HCT116 (cell line): ENCODE measurements at regions not wholly inside any gene's neighbourhood (a gene's known extent, or its start where the extent isn't known, plus 50 kb on each side); places are given as distances from the start of the nearest gene placed in this dataset.

Source experiments
- ATAC-seq: fragments of 200-7000 bp; cut with Tn5 transposase; 2 replicates; pipeline ENCODE4 v1.9.1; 2020; ENCODE audit warnings: mild to moderate bottlenecking, moderate library complexity
- BruUV-seq: library from RNA; stranded (reverse); fragments of 400-500 nt; replicated peaks from 2 replicates; lab custom pipeline; 2021; lab: Mats Ljungman, UMichigan
- CTCF ChIA-PET: fragments of 300-600 bp; sonication (Branson Sonifier 250); formaldehyde crosslinking; loops from one replicate; lab custom pipeline; 2021; ENCODE audit warnings: antibody characterized with exemption; lab: Charles Lee
- POLR2A ChIA-PET: fragments of 300-600, 350-600 bp; sonication (Branson Sonifier 250); formaldehyde crosslinking; loops from one replicate; lab custom pipeline; 2021; ENCODE audit warnings: antibody characterized with exemption; lab: Charles Lee
- RAD21 ChIA-PET, 2 experiments: fragments of 300-600 bp; sonication (Branson Sonifier 250); formaldehyde crosslinking; loops; one replicate each; lab custom pipeline; 2023; ENCODE audit warnings: low total read pairs in 2 of 2; ENCODE audit not compliant: uncharacterized antibody in 2 of 2, unreplicated experiment in 2 of 2, low non-redundant PET in 1 of 2; lab: Charles Lee
- DNase-seq: peaks from one replicate; pipeline ENCODE4 v3.0.0-alpha.2; 2010; ENCODE audit warnings: low read depth, low spot score
- H2AFZ ChIP-seq: fragments of 200-600 bp; shearing (Covaris generic), sonication (generic); 2 replicates; pipeline ENCODE4 v1.6.1; 2017; ENCODE audit warnings: low read depth, mixed run types, mixed read lengths, antibody characterized with exemption, low read length; ENCODE audit not compliant: poor library complexity, severe bottlenecking
- H3K27ac ChIP-seq: 2 replicates; pipeline ENCODE4 v1.5.1; 2012; ENCODE audit warnings: low read depth, low read length
- H3K27me3 ChIP-seq: fragments of 200-600 bp; sonication (generic); 2 replicates; pipeline ENCODE4 v1.6.1; 2016; ENCODE audit warnings: mixed run types, low read length, mixed read lengths; ENCODE audit not compliant: insufficient read depth
- H3K36me3 ChIP-seq, 2 experiments: fragments of 200-500 bp in 1 of 2; fragments of 200-600 bp in 1 of 2; sonication (Bioruptor generic) in 1 of 2; sonication (generic) in 1 of 2; 2 replicates each; pipeline versions ENCODE4 v1.5.1 to v1.6.1; 2014 to 2016; ENCODE audit warnings: low read length in 2 of 2, inconsistent platforms in 1 of 2, mixed read lengths in 1 of 2, mixed run types in 1 of 2; ENCODE audit not compliant: insufficient read depth in 2 of 2, control insufficient read depth in 1 of 2
- H3K4me1 ChIP-seq, 2 experiments: fragments of 200-600 bp in 1 of 2; sonication (generic) in 1 of 2; 2 replicates each; pipeline versions ENCODE4 v1.5.1 to v1.6.1; 2012 to 2017; ENCODE audit warnings: low read length in 2 of 2, inconsistent platforms in 1 of 2, mild to moderate bottlenecking in 1 of 2, mixed read lengths in 1 of 2, mixed run types in 1 of 2, moderate library complexity in 1 of 2; ENCODE audit not compliant: insufficient read depth in 2 of 2, control insufficient read depth in 1 of 2
- H3K4me2 ChIP-seq: fragments of 200-600 bp; sonication (generic); 2 replicates; pipeline ENCODE4 v1.6.1; 2017; ENCODE audit warnings: mixed run types, low read length, mixed read lengths
- H3K4me3 ChIP-seq, 2 experiments: fragments of 200-600 bp in 1 of 2; sonication (generic) in 1 of 2; replicated peaks in 1 of 2; 2 replicates each; pipeline ENCODE4 v1.5.1; 2011 to 2016; ENCODE audit warnings: low read length in 2 of 2, control low read depth in 1 of 2, low read depth in 1 of 2, mild to moderate bottlenecking in 1 of 2, mixed read lengths in 1 of 2, mixed run types in 1 of 2
- H3K79me2 ChIP-seq: fragments of 200-600 bp; sonication (generic); 2 replicates; pipeline ENCODE4 v1.6.1; 2017; ENCODE audit warnings: mild to moderate bottlenecking, mixed run types, low read length, moderate library complexity, mixed read lengths; ENCODE audit not compliant: insufficient read depth
- H3K9ac ChIP-seq: fragments of 200-600 bp; sonication (generic); 2 replicates; pipeline ENCODE4 v1.6.1; 2016; ENCODE audit warnings: low read length, mixed read lengths
- H3K9me2 ChIP-seq: fragments of 200-600 bp; sonication (generic), shearing (Covaris generic); 2 replicates; pipeline ENCODE4 v1.6.1; 2017; ENCODE audit warnings: mixed run types, mild to moderate bottlenecking, moderate library complexity; ENCODE audit not compliant: insufficient read depth
- H3K9me3 ChIP-seq, 2 experiments: fragments of 200-500 bp in 1 of 2; fragments of 200-600 bp in 1 of 2; sonication (Bioruptor generic) in 1 of 2; sonication (generic) in 1 of 2; 2 replicates each; pipeline ENCODE4 v1.6.1; 2014 to 2017; ENCODE audit warnings: low read length in 2 of 2, mixed read lengths in 2 of 2, inconsistent platforms in 1 of 2, low read depth in 1 of 2, mild to moderate bottlenecking in 1 of 2, mixed run types in 1 of 2, moderate library complexity in 1 of 2; ENCODE audit not compliant: control insufficient read depth in 1 of 2, insufficient read depth in 1 of 2
- H4K20me1 ChIP-seq: fragments of 200-600 bp; sonication (generic), shearing (Covaris generic); 2 replicates; pipeline ENCODE4 v1.6.1; 2017; ENCODE audit warnings: mixed run types, mild to moderate bottlenecking, moderate library complexity; ENCODE audit not compliant: insufficient read depth
- EGR1 ChIP-seq: IDR thresholded peaks from 2 replicates; pipeline ENCODE4 v1.6.1; 2012; ENCODE audit warnings: low read depth
- EZH2 ChIP-seq: fragments of 200-600 bp; sonication (generic); IDR thresholded peaks from 2 replicates; pipeline ENCODE4 v1.6.1; 2017; ENCODE audit warnings: antibody characterized with exemption, mixed run types
- EZH2phosphoT487 ChIP-seq: fragments of 200-600 bp; IDR thresholded peaks from 2 replicates; pipeline ENCODE4 v1.6.1; 2018; ENCODE audit warnings: antibody characterized with exemption, borderline replicate concordance
- JUND ChIP-seq: IDR thresholded peaks from 2 replicates; pipeline ENCODE4 v1.6.1; 2012
- POLR2A ChIP-seq: IDR thresholded peaks from 2 replicates; pipeline ENCODE4 v1.7.0; 2011; ENCODE audit warnings: borderline replicate concordance; ENCODE audit not compliant: insufficient read depth, insufficient read length; ENCODE audit errors: extremely low read depth
- POLR2AphosphoS5 ChIP-seq: IDR thresholded peaks from 2 replicates; pipeline ENCODE4 v1.6.1; 2011; ENCODE audit warnings: mild to moderate bottlenecking, low read depth, low read length, moderate library complexity
- SIN3A ChIP-seq: IDR thresholded peaks from 2 replicates; pipeline ENCODE4 v1.6.1; 2012; ENCODE audit warnings: low read depth
- SP1 ChIP-seq: IDR thresholded peaks from 2 replicates; pipeline ENCODE4 v1.6.1; 2012; ENCODE audit warnings: low read depth
- YY1 ChIP-seq: IDR thresholded peaks from 2 replicates; pipeline ENCODE4 v1.6.1; 2011; ENCODE audit warnings: low read length, low read depth, moderate library complexity, mild to moderate bottlenecking; ENCODE audit not compliant: insufficient replicate concordance; ENCODE audit errors: extremely low read depth
- ZFX ChIP-seq: fragments of 450-650 bp; IDR thresholded peaks from 2 replicates; pipeline ENCODE4 v1.6.1; 2017
- ZNF274 ChIP-seq: fragments of 200-500 bp; sonication (Bioruptor generic); IDR thresholded peaks from 2 replicates; pipeline ENCODE4 v1.6.1; 2014; ENCODE audit warnings: mild to moderate bottlenecking, low read depth, low read length, inconsistent platforms
- intact Hi-C: fragments of 100-400 bp; cut with micrococcal nuclease; formaldehyde crosslinking; loops from 2 replicates; pipeline ENCODE4 v1.10.0; 2022
- TF ChIP-seq, protein P1 (sequence below): IDR thresholded peaks from 2 replicates; pipeline ENCODE4 v1.6.1; 2012
- TF ChIP-seq, protein P2 (sequence below), 3 experiments: fragments of 200-600 bp in 1 of 3; sonication (generic) in 1 of 3; IDR thresholded peaks in 2 of 3; conservative IDR thresholded peaks in 1 of 3; 2 replicates each; pipeline ENCODE4 v1.5.1; 2012 to 2017; ENCODE audit warnings: low read depth in 2 of 3, low read length in 2 of 3, antibody characterized with exemption in 1 of 3, borderline replicate concordance in 1 of 3, control low read depth in 1 of 3, mild to moderate bottlenecking in 1 of 3, mixed read lengths in 1 of 3, mixed run types in 1 of 3, moderate library complexity in 1 of 3; ENCODE audit not compliant: insufficient read depth in 1 of 3

DNA sequence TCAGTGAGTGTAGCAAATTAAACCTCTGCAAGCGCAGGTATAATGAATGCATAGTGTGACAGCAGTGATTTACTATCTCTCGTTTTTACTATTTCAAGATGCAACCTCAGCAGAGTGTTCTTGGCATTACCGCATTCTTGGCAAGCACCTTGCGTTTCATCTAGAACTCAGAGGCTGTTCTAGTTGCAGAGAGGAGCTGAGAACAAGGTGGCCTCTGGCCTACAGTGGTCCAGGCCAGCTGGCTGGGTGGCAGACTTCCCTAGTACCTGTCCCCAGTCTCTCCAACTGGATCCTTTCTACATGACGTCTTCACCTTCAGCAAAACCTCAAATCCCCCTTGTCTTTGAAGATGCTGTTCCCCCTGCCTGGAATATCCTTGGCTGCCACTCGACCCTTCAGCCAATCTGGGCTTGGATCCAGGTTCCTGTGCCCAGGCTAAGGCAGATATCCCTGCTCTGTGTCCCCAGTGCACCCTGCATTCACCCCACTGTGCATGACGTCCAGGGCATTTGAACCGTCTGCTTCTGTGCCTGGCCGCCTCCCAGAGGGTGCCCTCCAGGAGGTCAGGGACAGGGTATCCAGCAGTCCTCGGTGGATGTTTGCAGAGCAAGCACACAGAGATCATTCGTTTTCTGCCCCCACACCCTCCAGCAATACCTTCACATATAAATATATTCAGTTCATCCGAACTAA lies 120.4 kb upstream of the CPEB4 start:
- intact Hi-C loops: loop anchor here (5.0 to 10.0 kb wide), 3 partner anchors 120 to 957 kb away; partner anchors contain the start of genes CPEB4 and MSX2

More for the DNA sequence above, 120.4 kb upstream of the CPEB4 start:
- peaks cover 24 to 40% of the 10 kb centered on the region in 2 experiments for H3K4me1 ChIP-seq
- H4K20me1 ChIP-seq: no peaks in the 10 kb centered on the region
- H3K4me3 ChIP-seq: no peak overlapping the region
- H3K9me3 ChIP-seq: no peaks in the 10 kb centered on the region
- BruUV-seq: no TSS peak
- DNase-seq (no peak), ATAC-seq (no peak)
- no peaks in the 10 kb centered on the region for H3K79me2 ChIP-seq
- H2AFZ ChIP-seq: no peak overlapping the region
- H3K9ac ChIP-seq: no peak overlapping the region
- ChIA-PET CTCF (no interaction called here), POLR2A (interaction anchor here (1.0 kb wide), 1 partner anchor 388 kb away, joined by 3 read pairs; no protein-coding TSS in a partner anchor), RAD21 (no interaction called here)
- no peak overlapping the region for H3K4me2 ChIP-seq
- H3K9me2 ChIP-seq: no peaks in the 10 kb centered on the region
- TF ChIP-seq JUND (no peak), POLR2AphosphoS5 (no peak), SP1 (no peak), EGR1 (no peak), EZH2phosphoT487 (no peak), ZNF274 (no peak), SIN3A (no peak), ZFX (no peak), POLR2A (no peak), EZH2 (no peak), YY1 (no peak)
- TF ChIP-seq, protein P1, sequence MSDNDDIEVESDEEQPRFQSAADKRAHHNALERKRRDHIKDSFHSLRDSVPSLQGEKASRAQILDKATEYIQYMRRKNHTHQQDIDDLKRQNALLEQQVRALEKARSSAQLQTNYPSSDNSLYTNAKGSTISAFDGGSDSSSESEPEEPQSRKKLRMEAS: no peak
- TF ChIP-seq, protein P2, sequence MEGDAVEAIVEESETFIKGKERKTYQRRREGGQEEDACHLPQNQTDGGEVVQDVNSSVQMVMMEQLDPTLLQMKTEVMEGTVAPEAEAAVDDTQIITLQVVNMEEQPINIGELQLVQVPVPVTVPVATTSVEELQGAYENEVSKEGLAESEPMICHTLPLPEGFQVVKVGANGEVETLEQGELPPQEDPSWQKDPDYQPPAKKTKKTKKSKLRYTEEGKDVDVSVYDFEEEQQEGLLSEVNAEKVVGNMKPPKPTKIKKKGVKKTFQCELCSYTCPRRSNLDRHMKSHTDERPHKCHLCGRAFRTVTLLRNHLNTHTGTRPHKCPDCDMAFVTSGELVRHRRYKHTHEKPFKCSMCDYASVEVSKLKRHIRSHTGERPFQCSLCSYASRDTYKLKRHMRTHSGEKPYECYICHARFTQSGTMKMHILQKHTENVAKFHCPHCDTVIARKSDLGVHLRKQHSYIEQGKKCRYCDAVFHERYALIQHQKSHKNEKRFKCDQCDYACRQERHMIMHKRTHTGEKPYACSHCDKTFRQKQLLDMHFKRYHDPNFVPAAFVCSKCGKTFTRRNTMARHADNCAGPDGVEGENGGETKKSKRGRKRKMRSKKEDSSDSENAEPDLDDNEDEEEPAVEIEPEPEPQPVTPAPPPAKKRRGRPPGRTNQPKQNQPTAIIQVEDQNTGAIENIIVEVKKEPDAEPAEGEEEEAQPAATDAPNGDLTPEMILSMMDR (IDR thresholded peaks at IDR 0.05 in 2 of 3, conservative IDR thresholded peaks at IDR 0.05 in 1 of 3; ENCODE audit: borderline replicate concordance in 1 of 3, insufficient read depth in 1 of 3, low read depth in 2 of 3, low read length in 2 of 3): no peak
- no peaks in the 10 kb centered on the region for H3K36me3 ChIP-seq
- H3K27ac ChIP-seq: no peak overlapping the region
- H3K27me3 ChIP-seq: peaks cover 57% of the 10 kb centered on the region; the same call in 1 of the 2 replicates
